HG02798 (cell line): ENCODE measurements at regions not wholly inside any gene's neighbourhood (a gene's known extent, or its start where the extent isn't known, plus 50 kb on each side); places are given as distances from the start of the nearest gene placed in this dataset.
"Not testable (repeated sequence)": the region's sequence is repeated elsewhere in the genome, so short reads cannot be mapped to it uniquely, and the experiment has no call there.

Experiments used
- ATAC-seq: cut with Tn5 transposase; IDR thresholded peaks from one replicate; pipeline ENCODE4 v1.9.1; 2021; ENCODE audit warnings: mild to moderate bottlenecking; ENCODE audit not compliant: unreplicated experiment, poor library complexity

DNA sequence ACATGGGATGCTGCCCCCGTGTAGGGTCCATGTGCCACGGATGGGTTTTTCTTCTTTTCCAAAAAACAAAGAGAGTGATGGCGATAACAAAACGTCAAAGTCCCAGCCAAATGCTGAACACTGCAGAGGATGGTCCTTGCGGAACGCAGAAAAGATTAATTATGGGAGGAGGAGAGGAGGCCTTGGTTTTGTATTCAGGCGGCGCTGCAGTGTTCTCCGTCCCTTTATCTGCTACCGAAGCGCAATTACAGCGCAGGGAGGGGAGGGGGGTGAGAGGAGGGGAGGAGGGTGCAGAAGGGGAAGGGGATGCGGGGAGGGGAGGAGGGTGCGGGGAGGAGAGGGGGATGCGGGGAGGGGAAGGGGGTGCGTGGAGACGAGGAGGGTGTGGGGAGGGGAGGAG is 131.8 kb upstream of the PRKCQ start:
- no peak for ATAC-seq

DNA sequence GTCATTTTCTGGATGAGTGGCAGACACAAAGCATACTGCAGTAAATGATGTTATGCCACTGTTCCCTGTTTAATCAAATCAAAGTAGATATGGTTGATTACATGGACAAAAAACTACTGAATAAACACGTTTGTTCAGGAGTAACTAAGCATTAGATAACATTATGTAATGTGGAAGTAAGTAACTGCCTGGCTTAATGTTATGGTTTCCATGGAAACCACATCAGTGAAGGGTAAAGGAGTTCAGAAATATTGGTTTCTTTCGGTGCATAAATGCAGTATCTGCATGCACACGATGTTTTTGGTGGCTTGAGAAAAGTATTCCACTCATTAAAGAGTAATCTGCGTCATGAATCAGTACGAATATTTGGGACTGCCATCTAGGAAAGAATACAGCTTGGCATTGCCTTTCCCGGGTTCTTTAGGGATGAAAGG is 131.3 kb upstream of the PRKCQ start:
- no peak for ATAC-seq

DNA sequence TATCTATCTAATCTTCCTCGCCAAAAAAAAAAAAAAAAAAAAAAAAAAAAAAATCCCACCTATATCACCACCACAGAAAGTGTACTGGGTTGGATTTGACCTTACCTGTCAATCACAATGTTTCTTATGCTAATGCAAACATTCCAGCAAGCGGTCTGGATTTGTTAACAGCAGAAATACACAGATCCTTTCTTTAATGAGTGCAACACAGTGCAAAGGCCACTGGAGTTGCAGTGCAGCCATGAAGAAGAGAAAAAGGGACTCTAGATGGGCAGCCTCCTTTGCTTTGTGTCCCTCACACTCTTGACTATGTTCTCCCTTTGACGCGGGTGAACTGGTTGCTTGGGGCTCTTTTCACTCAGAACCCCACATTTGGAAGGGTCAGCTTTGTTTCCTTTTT is 127.3 kb upstream of the PRKCQ start:
- ATAC-seq: no peak

- no peak for ATAC-seq
These were observed 126.6 kb upstream of the PRKCQ start for GRCh38 chr10:6706725-6707124.

GRCh38 chr10:6704896-6705295 is 124.8 kb upstream of the PRKCQ start:
- ATAC-seq: no peak

GRCh38 chr10:6702833-6703232 is 122.8 kb upstream of the PRKCQ start:
- ATAC-seq: not testable (repeated sequence)

GRCh38 chr10:6702030-6702429 is 122.0 kb upstream of the PRKCQ start:
- no peak for ATAC-seq

DNA sequence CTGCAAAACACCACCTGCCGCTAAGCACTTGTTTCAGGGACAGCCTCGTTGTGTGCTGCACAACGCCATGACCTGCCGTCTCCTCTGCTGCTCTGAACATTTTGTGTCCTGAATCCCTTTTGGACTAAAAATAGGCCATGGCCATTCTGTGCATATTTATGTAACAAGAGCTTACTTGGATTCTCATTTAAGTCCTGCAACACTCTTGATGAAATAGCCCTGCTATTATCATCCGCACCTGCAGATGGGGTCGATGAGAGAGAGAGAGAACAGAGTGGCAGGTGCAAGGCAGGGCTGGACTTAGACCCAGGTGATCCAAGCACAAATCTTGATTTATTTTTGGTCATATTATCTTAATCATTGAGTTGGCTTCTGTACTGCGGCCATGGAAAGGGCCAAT is 121.2 kb upstream of the PRKCQ start:
- no peak for ATAC-seq

GRCh38 chr10:6700066-6700465 is 120.0 kb upstream of the PRKCQ start:
- ATAC-seq: no peak

- no peak for ATAC-seq
These were observed 119.3 kb upstream of the PRKCQ start for GRCh38 chr10:6699336-6699735.

GRCh38 chr10:6695519-6695918 is 115.4 kb upstream of the PRKCQ start:
- ATAC-seq: no peak

- no peak for ATAC-seq
These were observed 114.5 kb upstream of the PRKCQ start for GRCh38 chr10:6694447-6695140.

DNA sequence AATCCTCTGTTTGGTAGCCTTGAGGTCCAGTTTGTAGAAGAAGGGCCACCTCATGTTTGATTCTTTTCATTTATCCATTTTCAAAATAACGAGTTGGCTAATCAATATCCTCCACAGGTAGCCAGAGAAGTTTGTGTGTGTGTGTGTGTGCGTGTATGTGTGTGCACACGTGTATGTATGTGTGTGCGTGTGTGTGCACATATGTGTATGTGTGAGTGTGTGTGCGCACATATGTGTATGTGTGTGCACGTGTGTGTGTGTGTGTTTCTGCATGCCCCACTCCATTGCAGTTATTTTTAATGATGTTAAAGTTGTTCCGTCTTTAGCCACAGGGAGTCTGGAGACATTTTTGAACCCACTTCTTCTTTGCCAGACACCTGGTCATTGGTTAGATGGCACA is 112.8 kb upstream of the PRKCQ start:
- no peak for ATAC-seq

DNA sequence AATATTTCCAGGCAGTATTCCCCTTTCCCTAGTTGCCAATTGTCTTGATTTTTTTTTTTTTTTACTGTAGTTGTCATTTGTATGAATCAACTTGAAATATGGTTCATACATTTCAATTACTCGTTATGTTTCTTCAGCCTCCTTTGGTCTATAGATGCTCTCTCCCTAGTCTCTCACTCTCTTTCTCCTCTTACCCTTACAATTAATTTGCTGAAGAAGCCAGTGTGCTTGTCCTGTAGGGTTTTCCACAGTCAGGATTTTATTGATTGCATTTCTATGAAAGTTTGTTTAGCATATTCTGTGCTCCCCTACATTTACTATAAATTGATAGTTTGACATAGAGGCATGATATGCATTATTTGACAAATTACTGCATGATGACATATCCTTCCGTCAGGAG is 112.0 kb upstream of the PRKCQ start:
- no peak for ATAC-seq

- ATAC-seq: no peak
These were observed 109.0 kb upstream of the PRKCQ start for GRCh38 chr10:6689036-6689435.

DNA sequence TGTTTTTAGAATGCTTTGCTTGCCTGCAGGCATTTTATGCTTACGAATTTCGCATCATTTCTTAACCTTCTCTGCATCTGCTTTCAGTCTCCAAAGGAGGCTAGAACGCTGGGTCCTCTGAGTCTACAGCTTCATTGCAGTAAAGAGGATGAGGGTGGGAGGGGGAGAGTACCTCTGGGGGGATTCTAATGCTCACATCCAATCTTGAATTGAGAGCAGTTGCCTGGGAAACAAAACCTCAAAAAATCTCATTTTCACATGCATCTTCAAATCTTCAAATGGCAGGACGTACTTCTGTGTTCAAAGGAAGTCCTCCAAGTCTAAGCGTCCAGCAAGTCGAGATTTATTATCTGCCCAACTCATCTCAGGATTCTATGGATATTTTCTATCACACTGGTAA is 100.7 kb upstream of the PRKCQ start:
- ATAC-seq: no peak

GRCh38 chr10:6678956-6679355 is 98.9 kb upstream of the PRKCQ start:
- ATAC-seq: no peak

- no peak for ATAC-seq
These were observed 98.2 kb upstream of the PRKCQ start for GRCh38 chr10:6678211-6678803.

DNA sequence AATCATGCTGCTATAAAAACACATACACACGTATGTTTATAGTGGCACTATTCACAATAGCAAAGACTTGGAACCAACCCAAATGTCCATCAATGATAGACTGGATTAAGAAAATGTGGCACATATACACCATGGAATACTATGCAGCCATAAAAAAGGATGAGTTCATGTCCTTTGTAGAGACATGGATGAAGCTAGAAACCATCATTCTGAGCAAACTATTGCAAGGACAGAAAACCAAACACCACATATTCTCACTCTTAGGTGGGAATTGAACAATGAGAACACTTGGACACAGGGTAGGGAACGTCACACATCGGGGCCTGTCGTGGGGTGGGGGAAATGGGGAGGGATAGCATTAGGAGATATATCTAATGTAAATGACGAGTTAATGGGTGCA is 97.1 kb upstream of the PRKCQ start:
- not testable (repeated sequence) for ATAC-seq

- no peak for ATAC-seq
These were observed 94.2 kb upstream of the PRKCQ start for GRCh38 chr10:6674291-6674690.

DNA sequence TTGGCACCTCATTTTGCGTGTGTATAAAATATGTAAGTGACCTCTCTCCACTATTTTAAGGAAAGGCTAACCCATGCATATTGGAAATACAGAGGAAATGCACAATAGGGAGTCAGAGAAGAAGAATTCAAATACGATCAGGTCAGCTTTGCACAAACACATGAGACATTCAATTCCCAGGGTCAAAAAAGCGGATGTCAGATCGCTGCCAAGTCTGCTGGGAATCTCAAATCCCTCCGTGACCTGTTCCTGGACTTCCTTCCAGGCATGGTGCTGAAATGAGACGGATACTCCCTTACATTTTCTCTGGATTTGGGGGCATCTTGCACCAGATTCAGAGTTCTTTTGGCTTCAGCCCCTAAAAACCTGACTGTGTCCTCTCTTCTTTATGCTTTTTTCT is 91.9 kb upstream of the PRKCQ start:
- no peak for ATAC-seq

DNA sequence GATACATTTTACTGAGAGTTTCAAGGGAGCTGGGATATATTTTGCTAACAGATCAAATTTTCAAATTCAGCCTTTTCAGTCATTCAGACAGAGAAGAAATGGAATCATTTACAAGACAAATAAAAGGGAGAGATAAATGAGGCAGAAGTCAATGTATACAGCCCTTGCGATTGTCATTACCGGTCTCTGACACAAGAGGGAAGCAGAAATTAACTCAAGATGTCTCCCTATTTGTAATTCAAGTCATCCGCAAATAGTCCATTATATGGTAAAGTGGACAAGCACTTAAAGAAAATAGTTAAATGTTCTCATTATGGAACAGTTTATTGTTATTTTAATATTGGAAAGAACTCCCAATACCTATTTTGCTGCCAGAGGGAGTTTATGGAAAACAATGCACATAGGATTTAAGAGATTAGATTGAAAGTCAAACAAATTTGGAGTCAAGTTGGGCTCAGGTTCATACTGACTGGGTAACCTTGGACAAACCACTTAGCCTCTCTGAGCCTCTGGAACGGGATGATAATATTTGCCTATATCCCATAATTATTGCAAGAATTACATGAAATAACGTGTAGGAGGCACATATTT is 89.3 kb upstream of the PRKCQ start:
- no peak for ATAC-seq
